HT-29 (cell line): ENCODE measurements at regions not wholly inside any gene's neighbourhood (a gene's known extent, or its start where the extent isn't known, plus 50 kb on each side); places are given as distances from the start of the nearest gene placed in this dataset.
"Not testable (repeated sequence)": the region's sequence is repeated elsewhere in the genome, so short reads cannot be mapped to it uniquely, and the experiment has no call there.

Source experiments
- DNase-seq: peaks from one replicate; pipeline ENCODE4 v3.0.0-alpha.2; 2015; ENCODE audit warnings: low spot score

GRCh38 chr3:145017959-145018358 is 1046.3 kb downstream of the DIPK2A start:
- DNase-seq = no peak

DNA sequence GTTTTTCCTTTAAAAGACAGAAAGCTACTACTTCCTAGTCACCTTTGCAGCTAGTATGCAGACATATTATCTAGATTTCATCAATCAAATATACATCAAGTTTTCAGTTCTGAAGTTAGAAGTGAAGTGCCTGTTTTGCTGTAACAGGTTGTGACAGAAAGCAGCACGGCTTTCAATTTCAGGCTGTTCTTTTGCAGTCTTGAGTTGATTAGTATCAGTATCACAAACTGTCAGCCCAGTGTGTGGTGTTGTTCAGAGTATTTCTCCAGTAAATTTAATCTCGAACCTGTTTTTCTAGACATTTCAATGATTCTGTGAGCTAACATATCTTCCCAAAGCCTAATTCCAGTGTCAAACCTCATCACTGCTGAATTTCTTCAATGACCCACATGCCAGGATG is 1050.8 kb downstream of the DIPK2A start:
- no peak for DNase-seq

GRCh38 chr3:145024700-145025099 is 1053.1 kb downstream of the DIPK2A start:
- no peak for DNase-seq

DNA sequence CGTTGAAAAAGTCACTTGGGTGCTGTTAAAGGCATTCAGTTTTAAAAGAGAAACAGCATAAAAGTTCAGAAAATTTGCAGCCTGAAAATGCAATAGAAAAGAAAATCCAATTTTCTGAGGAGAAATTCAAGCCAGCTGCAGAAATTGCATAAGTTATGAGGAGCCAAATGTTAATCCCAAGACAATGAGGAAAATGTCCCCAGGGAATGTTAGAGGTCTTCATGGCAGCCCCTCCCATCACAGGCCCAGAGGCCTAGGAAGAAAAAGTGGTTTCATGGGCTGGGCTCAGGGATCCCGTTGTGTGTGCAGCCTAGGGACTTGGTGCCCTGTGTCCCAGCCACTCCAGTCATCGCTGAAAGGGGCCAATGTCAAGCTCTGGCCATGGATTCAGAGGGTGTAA is 1055.6 kb downstream of the DIPK2A start:
- DNase-seq = not testable (repeated sequence)

DNA sequence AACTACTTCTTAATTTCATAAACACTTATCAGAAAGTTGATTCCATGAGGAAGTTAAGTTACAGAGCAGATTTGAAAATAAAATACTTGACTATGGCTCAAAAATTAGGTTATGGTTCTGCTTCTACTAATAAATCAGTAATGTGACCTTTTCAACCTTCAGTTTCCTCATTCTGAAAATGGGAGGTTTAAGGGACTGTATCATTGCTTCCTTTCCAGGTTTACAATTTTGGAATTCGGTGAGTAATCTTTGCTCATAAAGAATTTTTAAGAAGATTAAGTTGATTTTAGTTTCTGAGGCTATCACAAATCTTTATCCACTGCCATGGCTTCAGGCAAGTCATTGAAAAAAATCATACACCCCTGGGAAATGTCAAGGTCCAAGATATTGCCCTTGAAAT is 1061.2 kb downstream of the DIPK2A start:
- DNase-seq = no peak

DNA sequence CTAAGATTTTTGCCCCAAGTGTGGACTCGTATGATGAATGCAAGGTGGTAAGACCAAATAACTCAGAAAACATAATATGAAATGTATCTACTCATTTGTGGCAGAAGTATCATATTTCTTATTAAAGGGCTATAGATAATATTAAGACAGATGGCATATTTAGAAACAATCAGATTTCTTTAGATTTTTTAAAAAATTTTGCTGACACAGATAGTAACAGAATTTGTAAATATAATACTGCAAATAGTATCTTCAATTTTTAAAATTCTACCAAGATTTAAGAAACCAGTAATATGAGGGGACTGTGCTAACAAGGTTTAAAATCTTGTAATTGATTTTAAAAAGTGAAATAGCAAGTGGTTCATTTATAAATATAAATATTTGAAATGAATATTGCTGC is 1064.1 kb downstream of the DIPK2A start:
- no peak for DNase-seq

DNA sequence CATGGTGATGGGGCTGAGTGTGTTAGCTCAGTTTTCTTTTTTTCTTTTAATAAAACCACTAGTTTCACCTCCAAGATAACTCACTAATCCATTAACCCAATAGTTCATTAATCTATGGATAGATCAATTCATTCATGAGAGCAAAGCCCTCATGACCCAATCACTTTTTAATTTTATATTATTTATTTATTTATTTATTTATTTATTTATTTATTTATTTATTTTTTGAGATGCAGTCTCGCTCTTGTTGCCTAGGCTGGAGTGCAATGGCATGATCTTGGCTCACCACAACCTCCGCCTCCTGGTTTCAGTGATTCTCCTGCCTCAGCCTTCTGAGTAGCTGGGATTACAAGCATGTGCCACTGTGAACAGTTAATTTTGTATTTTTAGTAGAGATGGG is 1082.4 kb downstream of the DIPK2A start:
- DNase-seq = not testable (repeated sequence)

DNA sequence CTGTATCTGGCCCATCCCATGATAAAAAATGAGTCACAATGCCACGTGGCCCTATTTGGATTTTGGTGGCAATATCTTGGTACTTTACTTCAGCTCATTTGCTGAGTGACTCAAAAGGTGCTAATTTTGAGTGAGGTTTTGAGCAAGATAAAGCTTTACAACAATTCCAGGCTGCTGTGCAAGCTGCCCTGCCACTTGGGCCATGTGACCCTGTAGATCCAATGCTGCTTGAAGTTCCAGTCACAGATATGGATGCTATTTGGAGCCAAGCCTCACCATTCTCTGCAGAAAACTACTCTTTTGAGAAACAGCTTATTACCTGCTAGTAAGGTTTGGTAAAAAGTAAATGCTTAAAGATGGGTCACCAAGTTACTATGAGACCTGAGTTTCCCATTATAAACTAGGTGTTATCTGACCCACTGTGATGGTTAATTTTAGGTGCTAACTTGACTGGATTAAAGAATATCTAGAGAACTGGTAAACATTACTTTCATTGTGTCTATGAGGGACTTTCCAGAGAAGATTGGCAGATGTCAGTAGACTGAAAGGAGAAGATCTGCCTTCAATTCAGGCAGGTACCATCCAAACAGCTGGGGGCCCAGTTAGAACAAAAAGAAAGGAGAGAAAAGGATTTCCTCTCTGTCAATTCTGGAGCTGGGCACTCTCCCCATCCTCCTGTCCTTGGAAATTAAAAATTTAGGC is 1083.9 kb downstream of the DIPK2A start:
- DNase-seq = no peak

DNA sequence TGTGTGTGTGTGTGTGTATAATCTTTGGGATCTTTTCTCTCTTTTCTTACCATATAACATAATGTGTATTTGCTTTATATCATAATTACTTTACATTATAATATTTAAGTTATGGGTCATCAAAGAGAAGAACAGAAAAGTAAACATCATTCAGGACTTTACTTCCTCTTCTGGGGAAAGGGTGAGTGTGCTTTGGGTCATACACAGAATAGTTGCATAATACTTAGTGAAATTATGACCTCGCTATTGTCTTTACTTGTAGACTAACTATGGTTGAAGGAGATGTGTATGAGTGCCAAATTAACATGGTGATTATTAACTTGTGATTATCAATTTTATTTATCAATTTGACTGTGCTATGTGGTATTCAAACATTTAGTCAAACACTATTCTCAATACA is 1086.9 kb downstream of the DIPK2A start:
- DNase-seq = no peak

GRCh38 chr3:145063616-145064015 is 1092.0 kb downstream of the DIPK2A start:
- DNase-seq = no peak

GRCh38 chr3:145070795-145071194 is 1090.2 kb downstream of the PLOD2 start:
- DNase-seq = no peak

GRCh38 chr3:145079436-145079835 is 1081.5 kb downstream of the PLOD2 start:
- no peak for DNase-seq

GRCh38 chr3:145087038-145087437 is 1073.9 kb downstream of the PLOD2 start:
- DNase-seq = no peak

DNA sequence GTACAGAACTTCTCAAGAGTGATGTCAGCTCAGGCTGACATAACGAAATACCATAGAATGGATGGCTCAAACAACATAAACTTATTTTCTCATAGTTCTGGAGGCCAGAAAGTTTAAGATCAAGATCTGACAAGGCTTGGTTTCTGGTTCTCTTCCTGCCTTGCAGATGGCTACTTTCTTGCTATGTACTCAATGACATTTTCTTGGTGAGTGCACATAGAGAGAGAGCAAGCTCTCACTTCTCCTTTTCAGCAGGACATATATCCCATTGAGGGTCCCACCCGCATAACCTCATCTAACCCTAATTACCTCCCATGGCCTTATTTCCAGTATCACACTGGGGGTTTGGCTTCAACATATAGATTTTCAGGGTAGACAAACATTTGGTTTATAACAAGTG is 1072.1 kb downstream of the PLOD2 start:
- DNase-seq = no peak

- DNase-seq = no peak
These were observed 1071.6 kb downstream of the PLOD2 start for GRCh38 chr3:145089337-145089736.

DNA sequence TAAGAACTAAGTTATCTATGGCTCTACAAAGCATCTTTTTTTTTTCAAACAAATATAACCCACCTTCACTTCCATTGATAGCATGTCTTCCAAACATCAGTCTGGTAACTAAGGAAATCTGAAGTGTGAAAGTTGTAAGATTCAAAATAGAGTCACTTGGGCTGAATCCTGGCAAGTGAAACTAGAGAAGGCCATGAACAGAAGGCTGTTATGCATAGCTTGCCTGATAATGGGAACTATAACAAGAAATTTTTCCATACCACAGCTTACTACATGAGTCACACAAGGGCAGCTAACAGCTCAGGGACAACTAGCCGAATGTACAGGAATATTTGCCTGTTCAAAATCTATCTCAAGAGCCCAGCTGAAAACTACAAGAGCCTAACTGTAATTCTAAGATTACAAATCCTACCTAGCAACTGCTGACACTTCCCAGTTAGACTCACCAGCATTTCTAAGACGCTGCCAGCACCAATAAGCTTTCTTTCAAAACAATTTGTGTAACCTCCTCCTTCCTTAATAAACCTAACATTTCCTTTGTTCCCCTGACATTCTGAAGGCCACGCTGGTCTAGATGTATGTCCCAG is 1066.5 kb downstream of the PLOD2 start:
- peak; percentile 43 for DNase-seq

- DNase-seq = not testable (repeated sequence)
These were observed 1049.8 kb downstream of the PLOD2 start for GRCh38 chr3:145111141-145111540.

- no peak for DNase-seq
These were observed 1044.2 kb downstream of the PLOD2 start for GRCh38 chr3:145116769-145117168.

GRCh38 chr3:145118303-145118702 is 1042.7 kb downstream of the PLOD2 start:
- DNase-seq = no peak

GRCh38 chr3:145124900-145125678 is 1035.9 kb downstream of the PLOD2 start:
- no peak for DNase-seq

GRCh38 chr3:145133281-145133680 is 1027.7 kb downstream of the PLOD2 start:
- DNase-seq = no peak

- DNase-seq = no peak
These were observed 1026.2 kb downstream of the PLOD2 start for GRCh38 chr3:145134738-145135137.

- no peak for DNase-seq
These were observed 1016.6 kb downstream of the PLOD2 start for GRCh38 chr3:145144361-145144760.
